ENCODE measurements at regions not wholly inside any gene's neighbourhood (a gene's known extent, or its start where the extent isn't known, plus 50 kb on each side); places are given as distances from the start of the nearest gene placed in this dataset.

DNA sequence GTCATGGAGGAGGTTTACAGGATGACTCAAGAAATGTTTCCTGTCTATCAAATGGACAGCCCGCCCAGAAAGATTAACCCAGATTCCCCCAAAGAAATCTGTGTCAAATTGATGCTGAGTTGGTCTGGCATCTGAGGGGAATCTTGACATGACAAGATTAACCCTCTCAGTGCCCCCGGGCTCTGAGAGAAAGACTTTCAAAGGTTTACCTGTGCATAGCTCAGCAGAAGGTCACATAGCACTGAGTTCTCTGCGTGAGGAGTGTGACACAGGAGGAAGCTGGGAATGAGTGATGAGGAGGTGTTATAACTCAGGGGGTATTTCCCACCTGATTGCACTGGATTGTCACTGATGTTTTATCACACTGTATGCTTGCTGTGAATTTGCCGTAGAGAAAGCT is 601.2 kb downstream of the DHX35 start:
- peak; percentile 35 for DNase-seq (ENCODE audit: low spot score)

DNA sequence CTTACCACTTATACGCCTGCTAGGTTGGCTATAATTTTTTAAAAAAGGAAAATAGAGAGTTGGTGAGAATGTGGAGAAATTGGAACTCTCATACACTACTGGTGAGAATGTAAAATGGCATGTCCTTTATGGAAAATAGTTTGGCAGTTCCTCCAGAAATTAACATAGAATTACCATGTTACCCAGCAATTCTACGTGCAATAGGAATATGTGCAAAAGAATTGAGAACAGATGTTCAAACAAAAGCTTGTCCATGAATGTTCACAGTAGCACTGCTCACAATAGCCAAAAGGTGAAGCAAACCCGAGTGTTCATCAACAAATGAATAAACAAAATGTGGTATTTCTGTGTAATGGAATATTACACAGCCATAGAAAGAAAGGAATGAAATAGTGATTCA is 592.2 kb downstream of the DHX35 start:
- no peak for DNase-seq (ENCODE audit: low spot score)

DNA sequence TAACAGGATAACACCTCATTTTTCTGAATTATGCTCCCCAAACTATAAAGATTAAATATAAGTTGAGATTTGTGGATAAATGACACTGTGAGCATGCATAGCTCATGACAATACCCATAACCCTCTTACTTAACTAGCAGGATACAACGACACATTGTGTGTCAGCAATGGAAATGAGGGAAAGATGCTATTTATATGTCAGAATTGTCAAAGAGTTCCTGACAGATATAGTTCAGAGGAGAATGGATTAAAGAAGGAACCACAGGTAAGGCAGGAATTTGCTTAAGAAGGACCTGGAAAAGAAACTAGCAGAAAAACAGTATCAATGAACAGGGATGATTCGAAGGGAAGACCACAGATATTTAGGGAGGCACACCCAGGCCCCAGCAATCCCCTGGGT is 591.0 kb downstream of the DHX35 start:
- no peak for DNase-seq (ENCODE audit: low spot score)

DNA sequence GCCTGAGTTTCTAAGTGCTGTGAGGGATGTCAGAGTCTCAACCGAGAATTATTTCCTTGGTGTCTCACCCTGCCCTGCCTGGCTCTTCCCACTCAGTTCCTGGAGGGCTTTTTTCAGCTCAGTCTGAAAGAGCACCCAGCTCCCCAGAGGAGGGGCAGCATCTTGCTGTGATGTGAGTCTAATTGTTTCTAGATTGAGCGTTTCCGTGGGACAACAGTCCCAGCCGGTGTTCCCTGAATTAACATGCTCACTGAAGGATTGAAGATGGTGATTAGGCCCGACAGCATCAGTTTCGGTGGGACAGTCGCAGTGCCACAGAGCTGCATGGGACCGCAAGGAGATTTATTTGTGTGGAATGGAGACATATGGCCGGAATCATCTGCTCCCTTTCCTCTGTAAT is 587.6 kb downstream of the DHX35 start:
- no peak for DNase-seq (ENCODE audit: low spot score)

DNA sequence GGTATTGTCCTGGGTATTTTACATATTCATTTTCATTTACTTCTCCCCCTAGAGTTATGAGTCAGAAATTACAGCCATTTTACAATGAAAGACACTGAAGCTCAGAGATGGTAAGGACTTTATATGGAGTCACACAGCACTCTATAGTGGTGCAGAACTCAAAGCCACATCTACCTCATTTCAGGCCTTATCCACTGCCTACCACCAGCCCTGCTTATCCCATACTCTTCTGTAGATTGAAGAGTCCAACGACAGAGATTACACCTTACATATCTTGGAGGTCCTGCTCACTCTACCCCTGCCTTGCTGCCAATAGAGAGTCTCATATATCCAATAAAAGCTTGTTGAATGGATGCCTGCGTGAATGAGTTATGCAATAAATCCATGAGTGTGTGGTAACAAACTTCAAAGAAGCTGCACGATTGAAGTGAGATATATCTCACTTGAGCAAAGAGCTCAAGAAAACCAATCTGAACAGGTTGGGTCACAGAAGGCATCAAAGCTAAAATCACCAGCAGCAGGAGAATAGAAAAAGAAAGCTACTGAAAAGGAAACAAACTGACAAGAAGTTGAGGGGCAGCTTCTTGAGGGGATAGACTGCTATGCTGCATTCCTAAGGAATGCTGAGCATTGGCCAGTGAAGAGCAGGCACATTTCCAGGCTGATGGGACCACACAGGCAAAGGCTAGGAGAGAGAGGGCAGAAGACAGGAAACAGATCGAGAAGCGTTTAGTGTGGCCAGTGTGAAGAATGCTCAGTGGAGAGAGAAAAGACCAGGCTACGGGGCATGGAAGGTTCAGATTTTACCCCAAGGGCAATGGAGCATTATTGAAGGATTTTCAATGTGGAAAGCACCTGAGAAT is 585.6 kb downstream of the DHX35 start:
- no peak for DNase-seq (ENCODE audit: low spot score)

DNA sequence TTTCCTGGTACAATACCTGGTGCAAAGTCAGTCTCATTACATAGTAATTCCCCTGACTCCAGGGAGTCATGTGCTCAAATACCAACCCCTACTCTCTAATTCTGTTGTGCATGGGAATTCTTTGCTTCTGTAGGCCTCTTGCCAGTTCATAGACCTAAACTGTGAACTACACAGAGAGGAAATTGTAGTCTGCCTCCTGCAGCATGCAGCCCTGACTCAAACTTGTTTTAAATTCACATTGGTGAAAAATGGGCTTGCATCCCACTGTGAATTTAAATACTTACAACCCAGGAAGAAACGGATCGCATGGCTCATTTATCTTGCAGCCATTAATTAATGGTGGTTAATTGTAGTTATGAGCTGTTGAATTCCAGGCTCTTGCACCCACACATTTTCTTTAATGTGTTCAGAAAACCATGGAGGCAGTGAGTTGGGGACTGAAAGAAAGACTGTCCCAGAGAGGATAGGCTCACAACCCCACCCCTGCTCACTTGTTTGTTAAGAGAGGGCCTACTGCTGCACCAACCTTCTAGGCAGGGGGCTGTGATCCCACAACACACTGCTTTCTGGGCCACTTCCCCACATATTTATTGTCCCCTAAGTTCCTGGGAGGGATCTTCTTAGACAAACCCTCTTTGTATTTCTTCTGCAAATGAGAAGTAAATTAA is 579.1 kb downstream of the DHX35 start:
- DNase-seq (ENCODE audit: low spot score): no peak

DNA sequence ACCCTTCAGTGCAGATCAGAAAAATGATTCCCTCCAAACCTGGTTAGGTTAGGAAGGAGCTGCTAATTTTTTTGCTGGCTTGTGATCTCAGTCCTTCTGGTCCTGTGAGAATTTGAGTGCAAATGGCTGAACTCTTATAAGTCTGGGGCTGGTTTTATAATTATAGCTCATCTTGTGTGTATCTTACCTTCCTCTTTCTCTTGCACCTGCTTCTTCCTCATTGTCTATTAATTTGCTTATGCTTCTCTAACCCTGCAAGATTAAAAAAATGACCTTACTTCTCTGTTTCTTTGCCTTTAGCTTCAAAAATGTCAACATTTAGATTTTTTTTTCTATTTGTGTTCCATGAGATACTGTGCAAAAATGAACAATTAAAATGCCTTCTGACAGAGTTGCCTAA is 576.2 kb downstream of the DHX35 start:
- DNase-seq (ENCODE audit: low spot score): no peak

DNA sequence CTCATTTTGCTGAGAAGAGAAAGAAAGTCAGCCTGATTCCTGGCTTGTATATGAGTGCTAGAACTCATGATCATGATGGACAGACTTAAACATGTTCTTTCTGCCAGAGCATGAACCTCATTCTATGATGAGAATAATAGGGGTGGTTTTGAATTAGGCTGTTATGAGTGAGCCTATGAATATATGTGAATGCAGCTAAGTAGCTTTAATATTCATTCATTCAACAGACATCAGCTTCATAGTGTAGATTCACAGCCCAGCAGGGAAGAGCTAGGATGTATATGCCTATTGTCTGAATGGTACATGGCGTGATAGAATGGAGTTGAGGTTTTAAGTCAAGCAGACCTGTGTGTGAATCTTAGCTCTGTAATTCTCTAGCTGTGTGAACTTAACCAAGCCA is 573.2 kb downstream of the DHX35 start:
- DNase-seq (ENCODE audit: low spot score): no peak

DNA sequence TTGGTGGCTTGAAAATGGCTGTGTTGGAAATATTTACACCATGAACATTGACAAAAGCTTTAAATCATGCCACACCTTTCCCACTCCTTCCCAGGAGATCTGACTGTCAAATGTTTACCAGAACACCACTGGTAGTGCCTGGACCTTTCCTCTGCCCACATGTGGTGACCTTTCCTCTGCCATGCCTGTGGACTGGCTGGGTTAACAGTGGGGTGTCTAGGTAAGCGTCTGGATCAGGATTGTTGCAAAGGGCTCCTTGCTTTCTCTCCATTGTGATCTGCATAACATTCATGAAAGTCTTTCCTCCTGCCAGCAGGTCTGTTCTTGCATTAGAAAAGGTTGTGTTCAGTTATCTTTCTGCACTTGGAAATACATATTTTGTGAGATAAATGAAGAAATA is 572.7 kb downstream of the DHX35 start:
- no peak for DNase-seq (ENCODE audit: low spot score)

DNA sequence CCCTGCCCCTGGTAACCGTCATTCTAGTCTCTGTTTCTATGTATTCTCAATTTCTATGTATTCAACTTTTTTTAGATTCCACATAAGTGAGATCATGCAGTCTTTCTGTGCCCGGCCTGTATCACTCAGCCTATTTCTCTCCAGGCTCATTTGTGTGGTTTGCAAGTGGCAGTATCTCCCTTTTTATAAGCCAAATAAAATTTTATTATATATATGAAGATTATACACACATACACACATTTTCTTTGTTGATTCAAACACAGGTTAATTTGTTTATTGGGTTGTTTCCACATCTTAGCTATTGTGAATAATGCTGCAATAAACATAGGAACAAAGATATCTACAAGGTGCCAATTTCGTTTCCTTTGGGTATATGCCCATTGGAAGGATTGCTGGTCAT is 571.7 kb downstream of the DHX35 start:
- no peak for DNase-seq (ENCODE audit: low spot score)

DNA sequence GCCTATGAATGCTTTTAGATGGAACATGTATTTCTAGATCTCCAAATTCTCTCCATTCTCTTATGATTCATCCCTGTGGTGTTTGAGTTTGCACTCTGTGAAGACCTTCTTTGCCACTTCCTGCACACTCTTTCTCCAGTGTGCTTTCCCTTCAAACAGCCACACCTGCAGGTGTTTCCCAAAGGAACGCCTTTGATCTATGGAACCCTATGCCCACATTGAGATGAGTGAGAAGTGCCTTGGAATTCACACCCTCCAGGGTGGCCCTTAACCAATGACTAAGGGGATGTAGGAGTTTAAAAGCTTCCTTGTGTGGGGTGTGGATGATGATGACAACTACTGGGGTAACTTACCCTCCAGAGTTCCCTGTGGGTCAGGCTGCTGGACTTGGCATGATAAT is 570.1 kb downstream of the DHX35 start:
- DNase-seq (ENCODE audit: low spot score): no peak

DNA sequence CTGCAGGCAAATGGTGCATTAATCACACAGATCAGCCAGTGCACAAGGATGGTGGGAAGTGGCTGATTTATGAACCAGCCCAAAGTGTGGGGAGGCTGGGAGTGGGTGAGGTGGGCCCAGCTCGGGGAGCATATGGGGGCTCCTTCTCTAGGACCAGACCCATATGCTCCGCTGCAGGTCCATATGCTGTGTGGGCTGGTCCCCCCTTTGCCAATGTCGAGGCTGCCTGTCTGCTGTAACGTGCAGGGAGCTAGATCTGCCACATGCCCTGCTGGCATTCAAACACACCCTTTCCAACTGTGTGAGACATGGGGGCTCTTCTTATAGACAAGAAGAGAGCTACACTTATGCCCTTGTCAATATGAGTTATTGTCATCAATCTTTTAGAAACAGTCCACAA is 566.3 kb downstream of the DHX35 start:
- no peak for DNase-seq (ENCODE audit: low spot score)

DNA sequence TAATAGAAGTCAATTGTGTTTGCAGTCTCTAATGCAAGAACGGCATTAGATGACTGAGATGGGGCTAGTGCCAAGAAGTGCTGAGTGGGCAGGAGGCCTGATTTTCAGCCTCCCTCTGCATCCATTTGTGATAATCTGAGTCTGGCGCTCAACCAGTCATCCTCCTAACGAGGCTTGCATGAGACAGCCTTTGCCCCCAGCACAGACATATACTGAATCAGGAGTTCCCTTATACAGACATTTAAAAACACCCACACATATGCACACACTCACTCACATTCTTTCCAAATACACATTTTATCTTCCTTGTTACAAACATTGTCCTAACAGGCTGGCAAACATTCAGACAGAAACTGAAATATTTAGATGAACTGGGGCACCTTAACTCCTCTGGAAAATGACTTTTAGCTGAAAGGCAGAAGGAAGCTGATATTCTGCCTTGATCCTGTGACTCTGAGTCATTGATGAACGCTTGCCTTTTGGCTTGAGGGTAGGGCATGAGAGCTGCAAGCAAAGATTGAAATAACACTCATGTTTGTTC is 562.3 kb downstream of the DHX35 start:
- no peak for DNase-seq (ENCODE audit: low spot score)

DNA sequence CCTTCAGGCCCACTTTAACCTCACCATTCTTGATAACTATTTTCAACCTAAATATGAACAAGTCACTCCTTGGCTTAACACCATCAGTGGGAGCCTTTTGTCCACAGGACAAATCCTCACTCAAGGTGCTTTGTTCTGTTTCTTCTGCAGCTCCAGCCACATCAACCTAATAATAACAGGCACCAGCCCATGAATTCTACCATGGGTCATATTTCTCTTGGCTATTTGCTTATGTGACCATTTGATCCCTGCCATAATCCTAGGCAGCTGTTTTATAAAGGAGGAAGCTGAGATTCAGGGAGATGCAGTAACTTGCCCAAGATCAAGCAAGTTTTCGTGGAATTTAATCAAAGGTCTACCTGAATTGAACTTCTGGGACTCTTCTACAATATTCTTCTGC is 561.3 kb downstream of the DHX35 start:
- DNase-seq (ENCODE audit: low spot score): no peak

DNA sequence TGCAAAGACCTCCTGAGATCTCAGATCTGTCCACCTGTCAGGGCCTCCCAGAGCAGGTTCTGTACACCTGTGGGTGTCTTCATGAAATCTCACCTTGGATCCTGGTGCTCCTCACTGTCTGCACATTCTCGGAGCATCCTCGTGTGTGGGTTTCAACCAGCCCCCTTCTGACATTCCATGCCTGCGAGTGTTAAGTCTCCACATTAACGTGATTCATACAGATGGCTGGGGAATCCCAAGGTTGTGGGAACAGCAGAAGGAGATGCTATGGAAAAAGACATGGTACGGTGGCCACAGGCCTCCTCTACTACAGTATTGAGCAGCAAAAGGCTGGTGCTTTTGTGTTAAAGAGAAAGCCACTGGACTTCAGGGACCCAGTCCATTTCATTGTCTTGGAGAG is 556.5 kb downstream of the DHX35 start:
- DNase-seq (ENCODE audit: low spot score): no peak

DNA sequence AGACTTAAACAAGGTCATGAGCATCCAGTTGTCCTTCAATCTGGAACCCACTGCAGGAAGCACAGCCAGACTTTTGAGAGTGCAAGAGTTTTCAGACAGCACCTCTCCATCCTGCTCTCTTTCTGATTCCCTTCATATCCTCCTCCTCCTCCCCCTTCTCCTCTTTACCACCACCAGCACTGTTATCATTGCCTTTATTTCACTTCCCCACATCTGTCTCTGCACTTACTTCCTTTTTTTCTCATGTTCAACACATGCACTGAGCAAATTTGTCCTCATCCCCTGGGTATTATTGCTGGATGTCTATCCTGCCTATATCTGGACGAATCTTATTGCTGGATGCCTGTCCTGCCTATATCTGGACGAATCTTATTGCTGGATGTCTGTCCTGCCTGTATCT is 554.8 kb downstream of the DHX35 start:
- no peak for DNase-seq (ENCODE audit: low spot score)

DNA sequence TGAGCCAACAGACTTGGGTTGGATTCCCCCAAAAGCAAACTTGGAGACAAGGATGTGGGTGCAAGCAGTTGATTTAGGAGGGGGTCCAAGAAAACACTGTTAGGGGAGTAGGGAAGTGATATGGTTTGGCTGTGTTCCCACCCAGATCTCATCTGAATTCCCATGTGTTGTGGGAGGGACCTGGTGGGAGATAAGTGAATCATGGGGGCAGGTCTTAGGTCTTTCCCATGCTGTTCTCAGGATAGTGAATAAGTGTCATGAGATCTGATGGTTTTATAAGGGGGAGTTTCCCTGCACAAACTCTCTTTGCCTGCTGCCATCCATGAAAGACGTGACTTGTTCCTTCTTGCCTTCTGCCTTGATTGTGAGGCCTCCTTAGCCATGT is 542.6 kb downstream of the DHX35 start:
- DNase-seq (ENCODE audit: low spot score): no peak

DNA sequence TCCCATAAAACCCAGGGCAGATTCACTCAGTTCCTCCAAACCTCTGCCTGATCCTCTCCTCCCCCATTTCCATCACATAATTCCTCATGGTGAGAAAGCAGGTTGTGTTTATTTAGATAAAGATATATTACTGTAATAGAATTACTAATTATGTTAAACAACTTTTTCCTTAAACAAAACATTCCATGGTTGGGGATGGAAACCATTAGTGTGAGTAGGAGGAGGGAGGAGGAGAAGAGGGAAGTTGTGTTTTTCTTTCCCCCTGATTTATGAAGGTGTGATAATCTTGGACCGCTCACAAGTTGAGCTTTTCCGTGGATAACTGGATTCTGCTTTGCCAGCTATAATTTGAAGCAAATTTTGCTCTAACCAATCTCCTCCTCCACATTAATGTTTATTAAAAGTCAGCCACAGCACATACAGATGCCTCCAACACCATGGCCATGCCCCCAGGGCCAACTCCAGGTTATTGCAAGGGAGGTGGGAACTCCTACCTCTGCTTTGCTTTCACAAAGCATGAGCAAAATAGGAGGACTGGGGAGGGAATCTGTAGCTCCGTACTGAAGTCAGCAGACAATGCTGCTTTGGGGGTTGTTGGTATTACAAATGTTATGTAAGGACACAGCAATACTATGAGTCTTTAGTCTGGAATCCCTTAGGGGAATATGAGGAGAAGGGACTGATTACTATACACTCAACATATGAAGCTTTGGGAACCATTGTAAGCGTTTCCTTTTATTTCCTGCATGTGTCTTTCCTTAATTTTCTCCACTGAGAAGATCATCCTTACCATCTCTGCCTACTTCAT is 542.0 kb downstream of the DHX35 start:
- no peak for DNase-seq (ENCODE audit: low spot score)

DNA sequence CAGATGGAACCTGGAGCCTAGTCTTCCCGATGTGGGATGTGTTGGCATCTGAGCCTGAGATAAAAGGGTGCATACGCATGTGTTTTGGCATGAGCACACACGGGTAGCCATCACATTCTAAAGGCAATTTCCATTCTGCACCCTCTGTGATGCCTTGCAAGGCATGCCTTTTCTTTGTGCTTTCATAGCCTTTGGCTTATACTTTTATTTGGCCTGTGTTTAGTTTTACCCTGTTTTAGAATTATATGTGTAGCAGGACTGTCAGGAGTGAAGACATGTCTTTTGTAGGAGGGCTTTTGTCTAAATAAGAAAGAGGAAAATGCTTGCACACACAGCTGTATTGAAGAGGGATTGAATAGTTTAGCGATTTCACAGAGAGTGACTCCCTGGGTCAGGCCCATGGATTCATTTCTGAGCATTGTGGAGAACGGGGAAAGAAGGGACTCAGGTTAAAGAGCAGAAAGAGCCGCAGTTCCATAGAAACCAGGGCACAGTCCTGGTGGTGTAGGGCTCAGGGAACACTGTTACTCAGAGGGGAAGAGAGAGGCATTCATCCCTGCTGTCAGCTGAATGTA is 530.2 kb downstream of the DHX35 start:
- no peak for DNase-seq (ENCODE audit: low spot score)

DNA sequence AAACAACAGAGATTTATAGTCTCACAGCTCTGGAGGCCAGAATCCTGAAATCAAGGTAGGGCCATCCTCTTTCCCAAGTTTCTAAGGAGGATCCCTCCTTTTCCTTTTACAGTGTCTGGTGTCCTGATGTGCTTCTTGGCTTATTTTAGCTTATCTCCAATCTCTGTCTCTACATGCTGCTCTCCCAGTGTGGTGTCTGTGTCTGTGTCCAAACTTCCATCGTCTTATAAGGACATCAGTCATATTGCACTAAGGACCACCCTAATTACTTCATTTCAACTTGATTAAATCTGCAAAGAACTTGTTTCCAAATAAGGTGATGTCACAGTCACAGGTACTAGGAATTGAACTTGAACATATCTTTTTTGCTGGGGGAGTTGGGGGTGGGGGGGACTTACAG is 529.6 kb downstream of the DHX35 start:
- DNase-seq (ENCODE audit: low spot score): no peak

DNA sequence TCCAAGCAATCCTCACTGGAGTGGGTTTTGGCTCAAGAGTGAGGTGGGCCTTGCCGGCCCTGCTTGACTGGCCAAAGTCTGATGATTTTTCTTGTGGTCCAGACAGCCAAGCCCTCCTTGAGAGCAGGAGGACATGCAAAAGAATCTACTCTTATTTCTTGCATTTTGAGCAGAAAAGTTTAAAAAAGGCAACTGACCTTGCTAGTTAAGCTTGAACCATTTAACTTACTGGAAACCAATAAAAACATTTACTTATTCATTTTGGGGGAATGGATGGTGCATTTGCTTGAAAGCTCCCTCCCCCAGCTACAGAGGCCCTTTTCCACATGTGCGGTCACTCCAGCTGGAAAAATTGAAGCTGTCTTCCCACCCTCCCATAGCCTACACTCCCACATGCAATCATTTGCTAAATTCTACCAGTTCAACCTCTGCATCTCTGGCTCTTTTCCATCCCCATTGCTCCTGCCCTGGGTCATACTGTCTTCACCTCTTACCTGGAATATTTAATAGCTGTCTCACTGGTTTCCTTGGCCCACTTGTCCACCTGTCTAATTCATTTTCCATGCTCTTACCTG is 527.9 kb downstream of the DHX35 start:
- DNase-seq (ENCODE audit: low spot score): no peak

All from activated CD4-positive, alpha-beta T cell treated with anti-CD3 and anti-CD28 coated beads, Interleukin-2, Interleukin-4, amounts not matched to agents 100 ng/mL and 50 ng/mL, durations not matched to agents 16 hours and 8 hours (primary cell).